ENCODE measurements at regions not wholly inside any gene's neighbourhood (a gene's known extent, or its start where the extent isn't known, plus 50 kb on each side); places are given as distances from the start of the nearest gene placed in this dataset.

DNA sequence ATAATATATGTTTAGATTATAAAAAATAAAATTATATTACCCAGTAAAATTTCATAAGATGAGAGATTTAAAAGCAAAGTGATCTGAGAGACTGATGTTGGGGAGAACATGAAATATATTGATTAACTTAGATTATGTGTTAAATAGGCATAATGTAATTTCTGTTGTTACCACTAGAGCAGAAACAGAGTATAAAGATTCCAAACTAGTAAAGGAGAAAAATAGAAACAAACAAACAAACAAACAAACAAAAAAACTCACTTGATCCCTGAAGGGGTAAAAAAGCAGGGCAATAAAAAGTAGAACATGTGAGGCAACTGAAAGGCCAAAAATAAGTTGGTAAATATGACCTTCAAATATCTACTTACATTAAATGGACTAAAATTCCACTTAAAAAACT, 640.4 kb upstream of the RGS18 start:
- TF ChIP-seq, protein P1, sequence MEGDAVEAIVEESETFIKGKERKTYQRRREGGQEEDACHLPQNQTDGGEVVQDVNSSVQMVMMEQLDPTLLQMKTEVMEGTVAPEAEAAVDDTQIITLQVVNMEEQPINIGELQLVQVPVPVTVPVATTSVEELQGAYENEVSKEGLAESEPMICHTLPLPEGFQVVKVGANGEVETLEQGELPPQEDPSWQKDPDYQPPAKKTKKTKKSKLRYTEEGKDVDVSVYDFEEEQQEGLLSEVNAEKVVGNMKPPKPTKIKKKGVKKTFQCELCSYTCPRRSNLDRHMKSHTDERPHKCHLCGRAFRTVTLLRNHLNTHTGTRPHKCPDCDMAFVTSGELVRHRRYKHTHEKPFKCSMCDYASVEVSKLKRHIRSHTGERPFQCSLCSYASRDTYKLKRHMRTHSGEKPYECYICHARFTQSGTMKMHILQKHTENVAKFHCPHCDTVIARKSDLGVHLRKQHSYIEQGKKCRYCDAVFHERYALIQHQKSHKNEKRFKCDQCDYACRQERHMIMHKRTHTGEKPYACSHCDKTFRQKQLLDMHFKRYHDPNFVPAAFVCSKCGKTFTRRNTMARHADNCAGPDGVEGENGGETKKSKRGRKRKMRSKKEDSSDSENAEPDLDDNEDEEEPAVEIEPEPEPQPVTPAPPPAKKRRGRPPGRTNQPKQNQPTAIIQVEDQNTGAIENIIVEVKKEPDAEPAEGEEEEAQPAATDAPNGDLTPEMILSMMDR (IDR thresholded peaks at IDR 0.05), result no peak
- TF ChIP-seq POLR2AphosphoS5 (IDR thresholded peaks at IDR 0.05), result no peak
